Subcutaneous abdominal adipose tissue (tissue), 5 donors: ENCODE measurements at regions not wholly inside any gene's neighbourhood (a gene's known extent, or its start where the extent isn't known, plus 50 kb on each side); places are given as distances from the start of the nearest gene placed in this dataset.

ENCODE experiments used
- H3K27ac ChIP-seq: one replicate; pipeline ENCODE4 v1.7.0; 2013; ENCODE audit warnings: low read depth, mild to moderate bottlenecking, inconsistent platforms, low read length, moderate library complexity
- H3K27me3 ChIP-seq, 5 donors: one replicate each; pipeline ENCODE4 v1.7.0; 2013; ENCODE audit warnings: low read length in 5 of 5, inconsistent platforms in 1 of 5; ENCODE audit not compliant: control insufficient read depth in 5 of 5, insufficient read depth in 4 of 5
- H3K36me3 ChIP-seq, 5 donors: one replicate each; pipeline ENCODE4 v1.7.0; 2013; ENCODE audit warnings: low read length in 5 of 5; ENCODE audit not compliant: control insufficient read depth in 5 of 5, insufficient read depth in 5 of 5
- H3K4me1 ChIP-seq, 5 donors: one replicate each; pipeline ENCODE4 v1.7.0; 2013; ENCODE audit warnings: low read length in 5 of 5, mild to moderate bottlenecking in 3 of 5, moderate library complexity in 1 of 5; ENCODE audit not compliant: control insufficient read depth in 5 of 5, insufficient read depth in 5 of 5
- H3K4me3 ChIP-seq, 5 donors: one replicate each; pipeline ENCODE4 v1.7.0; 2013; ENCODE audit warnings: low read length in 5 of 5, low read depth in 1 of 5
- H3K9ac ChIP-seq, 5 donors: one replicate each; pipeline ENCODE4 v1.7.0; 2013; ENCODE audit warnings: low read length in 5 of 5, mild to moderate bottlenecking in 4 of 5, moderate library complexity in 3 of 5
- H3K9me3 ChIP-seq, 5 donors: one replicate each; pipeline ENCODE4 v1.7.0; 2013; ENCODE audit warnings: low read length in 5 of 5; ENCODE audit not compliant: control insufficient read depth in 5 of 5
- donor health status: healthy.
- donor health status: healthy.
- donor health status: healthy.
- donor health status: healthy.
- donor health status: healthy.

- H3K9me3 ChIP-seq, result no peaks in the 10 kb centered on the region
- no peak overlapping the region for H3K4me3 ChIP-seq
- H3K27ac ChIP-seq, result no peak overlapping the region
- H3K36me3 ChIP-seq, result no peaks in the 10 kb centered on the region
- H3K27me3 ChIP-seq, result no peaks in the 10 kb centered on the region
- peaks cover 0 to 2% (median 0%) of the 10 kb centered on the region in 5 donors for H3K4me1 ChIP-seq
- H3K9ac ChIP-seq, result no peak overlapping the region
These were observed 164.2 kb downstream of the OGFRL1 start for GRCh38 chr6:71452697-71453370.

GRCh38 chr6:71453371-71453706 lies 164.7 kb downstream of the OGFRL1 start:
- Histone ChIP-seq H3K27me3 (no peaks in the 10 kb centered on the region), H3K36me3 (no peaks in the 10 kb centered on the region), H3K9ac (no peak overlapping the region), H3K4me3 (no peak overlapping the region), H3K9me3 (no peaks in the 10 kb centered on the region), H3K27ac (no peak overlapping the region), H3K4me1 (peaks cover 0 to 4% (median 0%) of the 10 kb centered on the region in 5 donors)

GRCh38 chr6:71454056-71454455 lies 165.4 kb downstream of the OGFRL1 start:
- Histone ChIP-seq H3K4me3 (no peak overlapping the region), H3K9ac (no peak overlapping the region), H3K27me3 (no peaks in the 10 kb centered on the region), H3K27ac (no peak overlapping the region), H3K36me3 (no peaks in the 10 kb centered on the region), H3K4me1 (peaks cover 0 to 4% (median 0%) of the 10 kb centered on the region in 5 donors), H3K9me3 (no peaks in the 10 kb centered on the region)

- no peaks in the 10 kb centered on the region for H3K36me3 ChIP-seq
- peaks cover 0 to 4% (median 3%) of the 10 kb centered on the region in 5 donors for H3K4me1 ChIP-seq
- no peak overlapping the region for H3K4me3 ChIP-seq
- H3K27ac ChIP-seq, result no peak overlapping the region
- H3K27me3 ChIP-seq, result no peaks in the 10 kb centered on the region
- no peak overlapping the region for H3K9ac ChIP-seq
- no peaks in the 10 kb centered on the region for H3K9me3 ChIP-seq
These were observed 169.3 kb downstream of the OGFRL1 start for GRCh38 chr6:71457929-71458328.

- Histone ChIP-seq H3K27me3 (no peaks in the 10 kb centered on the region), H3K36me3 (no peaks in the 10 kb centered on the region), H3K4me1 (peaks cover 0 to 4% (median 3%) of the 10 kb centered on the region in 5 donors), H3K27ac (no peak overlapping the region), H3K9ac (no peak overlapping the region), H3K4me3 (no peak overlapping the region), H3K9me3 (peaks cover 0 to 3% (median 3%) of the 10 kb centered on the region in 5 donors)
These were observed 170.6 kb downstream of the OGFRL1 start for GRCh38 chr6:71459162-71459561.

GRCh38 chr6:71460933-71461332 lies 172.3 kb downstream of the OGFRL1 start:
- Histone ChIP-seq H3K9ac (no peak overlapping the region), H3K27me3 (no peaks in the 10 kb centered on the region), H3K36me3 (no peaks in the 10 kb centered on the region), H3K9me3 (peaks cover 0 to 9% (median 7%) of the 10 kb centered on the region in 5 donors), H3K4me3 (no peak overlapping the region), H3K4me1 (peaks cover 0 to 4% (median 3%) of the 10 kb centered on the region in 5 donors), H3K27ac (no peak overlapping the region)

GRCh38 chr6:71463061-71463460 lies 174.4 kb downstream of the OGFRL1 start:
- H3K9me3 ChIP-seq, result peaks cover 0 to 9% (median 7%) of the 10 kb centered on the region in 5 donors
- no peaks in the 10 kb centered on the region for H3K36me3 ChIP-seq
- no peak overlapping the region for H3K27ac ChIP-seq
- H3K27me3 ChIP-seq, result no peaks in the 10 kb centered on the region
- no peak overlapping the region for H3K9ac ChIP-seq
- peaks cover 0 to 7% (median 0%) of the 10 kb centered on the region in 5 donors for H3K4me1 ChIP-seq
- H3K4me3 ChIP-seq, result no peak overlapping the region

- Histone ChIP-seq H3K4me3 (no peak overlapping the region), H3K36me3 (no peaks in the 10 kb centered on the region), H3K4me1 (peaks cover 0 to 17% (median 4%) of the 10 kb centered on the region in 5 donors), H3K27ac (no peak overlapping the region), H3K9ac (no peak overlapping the region), H3K27me3 (no peaks in the 10 kb centered on the region), H3K9me3 (peaks cover 0 to 9% (median 7%) of the 10 kb centered on the region in 5 donors)
These were observed 176.5 kb downstream of the OGFRL1 start for GRCh38 chr6:71465096-71465495.

- H3K27ac ChIP-seq, result no peak overlapping the region
- no peaks in the 10 kb centered on the region for H3K27me3 ChIP-seq
- H3K36me3 ChIP-seq, result no peaks in the 10 kb centered on the region
- peaks cover 0 to 15% (median 4%) of the 10 kb centered on the region in 5 donors for H3K4me1 ChIP-seq
- H3K9ac ChIP-seq, result no peak overlapping the region
- H3K9me3 ChIP-seq, result peaks cover 0 to 9% (median 7%) of the 10 kb centered on the region in 5 donors
- H3K4me3 ChIP-seq, result no peak overlapping the region
These were observed 177.8 kb downstream of the OGFRL1 start for GRCh38 chr6:71466362-71466761.

- no peak overlapping the region for H3K27ac ChIP-seq
- H3K27me3 ChIP-seq, result no peaks in the 10 kb centered on the region
- no peaks in the 10 kb centered on the region for H3K36me3 ChIP-seq
- H3K9ac ChIP-seq, result no peak overlapping the region
- peaks cover 0 to 9% (median 7%) of the 10 kb centered on the region in 5 donors for H3K9me3 ChIP-seq
- peaks cover 0 to 15% (median 4%) of the 10 kb centered on the region in 5 donors for H3K4me1 ChIP-seq
- H3K4me3 ChIP-seq, result no peak overlapping the region
These were observed 179.4 kb downstream of the OGFRL1 start for GRCh38 chr6:71468038-71468437.
